GM12874 (cell line): ENCODE measurements at regions not wholly inside any gene's neighbourhood (a gene's known extent, or its start where the extent isn't known, plus 50 kb on each side); places are given as distances from the start of the nearest gene placed in this dataset.

Experiments used
- TF ChIP-seq, protein P1 (sequence below): IDR thresholded peaks from 2 replicates; pipeline ENCODE4 v1.5.1; 2011; ENCODE audit warnings: low read depth, mild to moderate bottlenecking, control low read depth, low read length, moderate library complexity; ENCODE audit not compliant: insufficient read depth

DNA sequence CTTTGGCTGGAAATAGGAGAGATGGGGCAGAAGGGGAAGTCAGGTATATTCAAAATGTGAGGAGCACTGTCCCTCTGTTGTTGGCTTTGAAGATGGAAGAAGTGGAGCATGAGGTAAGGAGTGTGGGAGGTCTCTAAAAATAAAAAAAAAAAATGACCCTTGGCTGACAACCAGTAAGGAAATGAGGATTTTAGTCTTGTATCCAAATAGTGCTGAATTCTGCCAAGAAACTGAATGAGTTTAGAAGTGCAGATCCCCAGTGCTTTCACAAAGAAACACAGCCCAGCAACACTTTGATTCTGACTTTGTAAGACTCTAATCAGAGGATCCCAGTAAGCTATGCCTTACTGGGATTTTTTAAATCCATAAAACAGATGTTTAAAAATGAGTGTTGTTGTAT, 367.9 kb downstream of the CYLC2 start:
- TF ChIP-seq, protein P1, sequence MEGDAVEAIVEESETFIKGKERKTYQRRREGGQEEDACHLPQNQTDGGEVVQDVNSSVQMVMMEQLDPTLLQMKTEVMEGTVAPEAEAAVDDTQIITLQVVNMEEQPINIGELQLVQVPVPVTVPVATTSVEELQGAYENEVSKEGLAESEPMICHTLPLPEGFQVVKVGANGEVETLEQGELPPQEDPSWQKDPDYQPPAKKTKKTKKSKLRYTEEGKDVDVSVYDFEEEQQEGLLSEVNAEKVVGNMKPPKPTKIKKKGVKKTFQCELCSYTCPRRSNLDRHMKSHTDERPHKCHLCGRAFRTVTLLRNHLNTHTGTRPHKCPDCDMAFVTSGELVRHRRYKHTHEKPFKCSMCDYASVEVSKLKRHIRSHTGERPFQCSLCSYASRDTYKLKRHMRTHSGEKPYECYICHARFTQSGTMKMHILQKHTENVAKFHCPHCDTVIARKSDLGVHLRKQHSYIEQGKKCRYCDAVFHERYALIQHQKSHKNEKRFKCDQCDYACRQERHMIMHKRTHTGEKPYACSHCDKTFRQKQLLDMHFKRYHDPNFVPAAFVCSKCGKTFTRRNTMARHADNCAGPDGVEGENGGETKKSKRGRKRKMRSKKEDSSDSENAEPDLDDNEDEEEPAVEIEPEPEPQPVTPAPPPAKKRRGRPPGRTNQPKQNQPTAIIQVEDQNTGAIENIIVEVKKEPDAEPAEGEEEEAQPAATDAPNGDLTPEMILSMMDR = no peak

DNA sequence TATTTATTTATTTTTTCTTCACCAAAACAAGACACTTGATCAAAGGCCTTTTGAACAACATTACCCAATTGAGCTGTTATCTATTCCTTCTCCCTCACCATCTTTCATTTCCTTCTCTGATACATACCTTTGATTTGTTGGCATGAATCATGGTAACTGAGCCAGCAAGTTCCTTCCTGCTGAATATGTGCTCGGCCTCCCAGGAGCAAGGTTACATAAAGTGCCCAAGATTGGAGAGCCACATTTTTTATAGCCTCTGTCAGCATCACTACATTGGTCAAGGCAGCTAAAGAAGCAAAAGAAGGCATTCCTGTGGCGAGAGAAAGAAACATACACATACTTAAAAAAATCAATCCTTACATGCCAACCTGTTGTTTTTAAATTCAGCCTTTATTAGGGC, 369.6 kb downstream of the CYLC2 start:
- TF ChIP-seq, protein P1 = no peak

DNA sequence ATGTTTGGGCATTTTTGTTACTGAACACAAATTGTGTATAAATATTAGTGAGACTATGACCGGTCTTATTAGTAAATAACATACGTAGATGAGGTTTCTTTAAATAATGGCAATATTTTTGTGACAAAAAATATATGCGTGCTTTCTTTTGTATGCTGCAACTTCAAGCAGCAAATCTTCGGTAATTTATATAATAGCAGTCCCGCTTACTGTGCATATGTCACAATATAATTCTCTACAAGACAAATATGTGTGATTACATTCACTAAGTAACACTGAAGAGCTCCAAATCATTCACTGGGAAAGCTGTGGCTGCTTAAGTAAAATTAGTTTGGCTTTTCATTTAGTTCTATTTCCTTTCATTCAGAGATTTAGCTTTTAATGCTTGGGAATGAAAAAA, 376.0 kb downstream of the CYLC2 start:
- TF ChIP-seq, protein P1 = no peak

DNA sequence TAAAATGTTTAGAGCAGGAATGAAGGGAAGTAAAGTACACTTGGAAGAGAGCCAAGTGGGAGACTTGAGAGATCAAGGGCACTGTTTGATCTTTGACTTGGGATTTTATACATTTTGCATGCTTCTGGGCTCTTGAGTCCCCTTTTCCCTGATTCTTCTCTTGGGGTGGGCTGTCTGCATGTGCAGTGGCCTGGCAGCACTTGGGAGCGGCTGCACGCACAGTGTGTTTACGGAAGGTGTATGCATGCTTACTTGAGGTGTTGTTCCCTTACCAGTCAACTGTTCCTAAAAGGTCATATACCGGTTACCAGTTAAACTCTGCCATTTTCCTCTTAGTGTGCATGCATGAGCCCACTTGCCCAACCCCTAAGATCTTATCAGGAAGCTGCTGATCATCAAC, 377.7 kb downstream of the CYLC2 start:
- TF ChIP-seq, protein P1 = no peak

DNA sequence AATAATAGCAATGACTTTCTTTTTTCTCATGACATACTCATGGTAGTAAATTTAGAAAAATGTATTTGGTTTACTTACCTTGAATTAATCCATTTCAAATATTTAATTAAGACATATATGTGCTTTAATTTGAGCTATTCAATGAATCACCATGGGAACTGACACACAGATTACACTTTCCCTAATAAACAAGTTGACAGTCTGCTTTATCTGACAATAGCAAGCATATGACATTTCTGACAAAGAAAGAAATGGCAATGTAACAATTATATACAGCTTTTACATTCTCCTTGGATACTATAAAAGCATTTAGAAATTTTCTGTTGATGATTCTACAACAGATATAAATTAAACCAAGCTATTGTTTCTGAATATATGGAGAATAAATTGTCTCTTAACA, 382.5 kb downstream of the CYLC2 start:
- TF ChIP-seq, protein P1 = no peak

DNA sequence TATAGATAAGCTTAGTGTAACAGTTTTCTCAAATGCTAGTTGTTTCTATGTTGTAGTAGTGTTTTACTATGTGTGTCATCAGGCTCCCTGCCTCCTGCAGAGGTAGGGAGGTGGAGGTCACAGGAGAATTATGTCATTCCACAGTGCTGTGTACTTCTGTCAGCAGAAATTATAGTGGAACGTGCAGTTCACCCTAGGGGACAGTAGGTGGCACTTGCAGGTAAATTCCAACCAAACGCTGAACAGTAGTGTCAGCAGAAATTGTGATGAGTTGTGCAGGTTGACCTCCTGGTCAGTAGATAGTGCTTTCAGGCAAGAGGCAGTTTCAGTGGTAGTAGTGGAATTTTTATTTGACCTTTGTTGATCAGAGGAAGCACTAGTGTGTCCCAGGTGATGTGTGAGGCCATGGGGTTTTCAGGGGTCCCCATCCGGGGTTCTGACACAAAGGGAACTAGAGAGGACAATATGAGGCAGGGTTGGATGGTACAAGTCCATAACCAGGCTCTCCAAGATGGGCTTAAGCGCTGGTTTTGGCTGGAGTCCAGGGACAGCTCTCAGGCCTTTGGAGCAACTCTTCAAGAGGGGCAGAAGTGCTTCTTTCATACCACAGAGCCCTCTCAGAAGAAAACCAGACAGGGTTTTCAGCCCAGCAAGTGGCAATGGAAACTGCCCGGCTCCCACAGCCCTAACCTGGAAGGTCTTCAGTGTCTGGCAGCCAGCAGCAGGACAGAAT, 402.9 kb downstream of the CYLC2 start:
- TF ChIP-seq, protein P1 = peak; percentile 67

DNA sequence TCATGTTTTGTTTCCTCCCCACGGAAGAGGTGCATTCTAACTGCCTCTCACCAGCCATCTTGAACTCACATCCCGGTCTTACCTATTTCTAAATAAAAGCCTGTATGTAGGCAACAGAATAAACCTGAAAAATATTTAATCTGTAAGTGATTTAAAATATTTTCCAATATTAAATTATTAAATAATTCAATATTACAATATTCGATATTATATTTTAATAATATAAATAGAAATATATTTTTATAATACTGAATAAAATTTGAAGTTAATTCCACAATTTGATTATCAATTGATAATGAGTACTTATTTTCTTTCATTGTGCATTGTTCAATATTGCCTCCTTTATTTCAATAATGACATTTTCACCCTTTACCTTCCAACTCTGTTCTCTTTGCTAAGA, 404.4 kb downstream of the CYLC2 start:
- TF ChIP-seq, protein P1 = no peak
